HG03045 (cell line): ENCODE measurements at regions not wholly inside any gene's neighbourhood (a gene's known extent, or its start where the extent isn't known, plus 50 kb on each side); places are given as distances from the start of the nearest gene placed in this dataset.
"Not testable (repeated sequence)": the region's sequence is repeated elsewhere in the genome, so short reads cannot be mapped to it uniquely, and the experiment has no call there.

Source experiments
- ATAC-seq: cut with Tn5 transposase; IDR thresholded peaks from one replicate; pipeline ENCODE4 v1.9.1; 2021; ENCODE audit warnings: mild to moderate bottlenecking, moderate library complexity; ENCODE audit not compliant: unreplicated experiment

- ATAC-seq, result no peak
Observed at GRCh38 chr16:27600381-27600780, 50.4 kb downstream of the KATNIP start.

- no peak for ATAC-seq
Observed at GRCh38 chr16:27602103-27602502, 52.2 kb downstream of the KATNIP start.

- not testable (repeated sequence) for ATAC-seq
Observed at GRCh38 chr16:27605500-27606106, 55.7 kb downstream of the KATNIP start.

- ATAC-seq, result no peak
Observed at GRCh38 chr16:27611340-27611739, 61.4 kb downstream of the KATNIP start.

- no peak for ATAC-seq
Observed at GRCh38 chr16:27613238-27613791, 63.4 kb downstream of the KATNIP start.

- no peak for ATAC-seq
Observed at GRCh38 chr16:27617665-27618064, 67.7 kb downstream of the KATNIP start.

GRCh38 chr16:27618165-27618564 lies 68.2 kb downstream of the KATNIP start:
- no peak for ATAC-seq

GRCh38 chr16:27618606-27619327 lies 68.8 kb downstream of the KATNIP start:
- ATAC-seq, result no peak

- ATAC-seq, result no peak
Observed at GRCh38 chr16:27620541-27620940, 70.6 kb downstream of the KATNIP start.

- ATAC-seq, result no peak
Observed at GRCh38 chr16:27624154-27625049, 74.5 kb downstream of the KATNIP start.

GRCh38 chr16:27625050-27625697 lies 75.2 kb downstream of the KATNIP start:
- ATAC-seq, result no peak

GRCh38 chr16:27627136-27627535 lies 77.2 kb downstream of the KATNIP start:
- ATAC-seq, result no peak

GRCh38 chr16:27628241-27628942 lies 78.4 kb downstream of the KATNIP start:
- no peak for ATAC-seq

GRCh38 chr16:27628943-27629462 lies 79.1 kb downstream of the KATNIP start:
- not testable (repeated sequence) for ATAC-seq

- ATAC-seq, result no peak
Observed at GRCh38 chr16:27632216-27632615, 82.3 kb downstream of the KATNIP start.

- no peak for ATAC-seq
Observed at GRCh38 chr16:27633221-27633620, 83.3 kb downstream of the KATNIP start.

- ATAC-seq, result no peak
Observed at GRCh38 chr16:27633721-27634120, 83.8 kb downstream of the KATNIP start.

- ATAC-seq, result no peak
Observed at GRCh38 chr16:27634779-27635178, 84.8 kb downstream of the KATNIP start.

GRCh38 chr16:27636453-27637240 lies 86.7 kb downstream of the KATNIP start:
- no peak for ATAC-seq
